DOHH2 (cell line): ENCODE measurements at regions not wholly inside any gene's neighbourhood (a gene's known extent, or its start where the extent isn't known, plus 50 kb on each side); places are given as distances from the start of the nearest gene placed in this dataset.

ENCODE experiments used
- CTCF ChIP-seq: fragments of 200-600 bp; sonication (generic); IDR thresholded peaks from one replicate; pipeline ENCODE4 v1.5.1; 2014; ENCODE audit warnings: antibody characterized with exemption, mild to moderate bottlenecking, low read depth, low read length; ENCODE audit not compliant: poor library complexity, severe bottlenecking
- EZH2phosphoT487 ChIP-seq: fragments of 200-600 bp; sonication (generic); IDR thresholded peaks from 2 replicates; pipeline ENCODE4 v1.6.1; 2017; ENCODE audit warnings: borderline replicate concordance, mild to moderate bottlenecking, antibody characterized with exemption, low read length, moderate library complexity, mixed read lengths

GRCh38 chr2:40668425-40668824 lies 216.5 kb upstream of the SLC8A1 start:
- TF ChIP-seq CTCF (no peak), EZH2phosphoT487 (no peak)
